Activated CD4-positive, alpha-beta T cell treated with anti-CD3 and anti-CD28 coated beads, Interleukin-2, amount 10 ng/mL, durations not matched to agents 7 days and 5 days (primary cell): ENCODE measurements at regions not wholly inside any gene's neighbourhood (a gene's known extent, or its start where the extent isn't known, plus 50 kb on each side); places are given as distances from the start of the nearest gene placed in this dataset.

ENCODE experiments used
- CTCF ChIA-PET: fragments of 350-600 bp; sonication (Branson Sonifier 250); formaldehyde crosslinking; loops from one replicate; lab custom pipeline; 2021; ENCODE audit warnings: antibody characterized with exemption; lab: Charles Lee
- POLR2A ChIA-PET: fragments of 350-600 bp; sonication (Branson Sonifier 250); formaldehyde crosslinking; loops from one replicate; lab custom pipeline; 2021; ENCODE audit warnings: antibody characterized with exemption; lab: Charles Lee
- DNase-seq: peaks from one replicate; pipeline ENCODE4 v3.0.0-alpha.2; 2020
- H3K27ac Mint-ChIP-seq: one replicate; pipeline ENCODE4 v1.8.0; 2021; ENCODE audit warnings: mild to moderate bottlenecking, moderate library complexity, mixed read lengths
- H3K27me3 Mint-ChIP-seq: one replicate; pipeline ENCODE4 v1.8.0; 2021; ENCODE audit warnings: mixed read lengths
- H3K36me3 Mint-ChIP-seq: one replicate; pipeline ENCODE4 v1.8.0; 2021; ENCODE audit warnings: low read depth, mixed read lengths
- H3K4me1 Mint-ChIP-seq: one replicate; pipeline ENCODE4 v1.8.0; 2021; ENCODE audit warnings: mixed read lengths
- H3K4me3 Mint-ChIP-seq: one replicate; pipeline ENCODE4 v1.8.0; 2021; ENCODE audit warnings: mild to moderate bottlenecking, moderate library complexity, mixed read lengths
- H3K9me3 Mint-ChIP-seq: one replicate; pipeline ENCODE4 v1.8.0; 2021; ENCODE audit warnings: mixed read lengths

GRCh38 chrX:116009861-116010710, 160.5 kb upstream of the AGTR2 start:
- DNase-seq: no peak

DNA sequence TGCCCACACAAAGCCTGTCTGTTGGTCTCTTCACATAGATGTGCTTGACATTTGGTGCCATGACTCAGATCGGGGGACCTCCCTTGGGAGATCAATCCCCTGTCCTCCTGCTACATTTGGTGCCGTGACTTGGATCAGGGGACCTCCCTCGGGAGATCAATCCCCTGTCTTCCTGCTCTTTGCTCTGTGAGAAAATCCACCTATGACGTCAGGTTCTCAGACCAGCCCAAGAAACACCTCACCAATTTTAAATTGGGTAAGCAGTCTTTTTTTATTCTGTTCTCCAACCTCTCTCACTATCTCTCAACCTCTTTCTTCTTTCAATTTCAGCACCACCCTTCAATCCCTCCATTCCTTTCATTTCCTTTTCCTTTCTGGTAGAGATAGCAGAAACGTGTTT, 159.6 kb upstream of the AGTR2 start:
- CTCF ChIA-PET: no interaction called here
- Mint-ChIP-seq H3K4me3 (no peak overlapping the region), H3K27ac (no peak overlapping the region), H3K36me3 (no peaks in the 10 kb centered on the region), H3K27me3 (no peaks in the 10 kb centered on the region), H3K9me3 (peaks cover 9% of the 10 kb centered on the region), H3K4me1 (no peaks in the 10 kb centered on the region)
- DNase-seq: no peak
- POLR2A ChIA-PET: no interaction called here

More at GRCh38 chrX:116009861-116010710, 160.5 kb upstream of the AGTR2 start:
- H3K27ac Mint-ChIP-seq: no peak overlapping the region
- ChIA-PET CTCF (no interaction called here), POLR2A (no interaction called here)
- H3K4me3 Mint-ChIP-seq: no peak overlapping the region
- no peaks in the 10 kb centered on the region for H3K36me3 Mint-ChIP-seq
- H3K4me1 Mint-ChIP-seq: no peaks in the 10 kb centered on the region
- peaks cover 9% of the 10 kb centered on the region for H3K9me3 Mint-ChIP-seq
- no peaks in the 10 kb centered on the region for H3K27me3 Mint-ChIP-seq

- Mint-ChIP-seq H3K9me3 (no peaks in the 10 kb centered on the region), H3K27me3 (no peaks in the 10 kb centered on the region), H3K4me3 (no peak overlapping the region), H3K36me3 (no peaks in the 10 kb centered on the region), H3K27ac (no peak overlapping the region), H3K4me1 (no peaks in the 10 kb centered on the region)
- no peak for DNase-seq
- ChIA-PET POLR2A (no interaction called here), CTCF (no interaction called here)
Measured at GRCh38 chrX:116031331-116031730, 139.2 kb upstream of the AGTR2 start.
